Suprapubic skin (tissue), 4 donors: ENCODE measurements at regions not wholly inside any gene's neighbourhood (a gene's known extent, or its start where the extent isn't known, plus 50 kb on each side); places are given as distances from the start of the nearest gene placed in this dataset.

Experiments
- POLR2A ChIP-seq, 2 donors: fragments of 450-650 bp; IDR thresholded peaks; one replicate each; pipeline ENCODE4 v1.6.1; 2017; ENCODE audit warnings: antibody characterized with exemption in 2 of 2, mild to moderate bottlenecking in 2 of 2, moderate library complexity in 2 of 2
- POLR2AphosphoS5 ChIP-seq, 3 donors: sonication (generic); formaldehyde crosslinking; IDR thresholded peaks; one replicate each; pipeline ENCODE4 v1.6.1; 2017; ENCODE audit warnings: antibody characterized with exemption in 3 of 3
- TF ChIP-seq, protein P1 (sequence below), 2 donors: fragments of 200-600 bp in 1 of 2; fragments of 450-650 bp in 1 of 2; sonication (generic) in 1 of 2; IDR thresholded peaks; one replicate each; pipeline ENCODE4 v1.5.1; 2016 to 2019; ENCODE audit warnings: antibody characterized with exemption in 2 of 2, mild to moderate bottlenecking in 1 of 2, moderate library complexity in 1 of 2

DNA sequence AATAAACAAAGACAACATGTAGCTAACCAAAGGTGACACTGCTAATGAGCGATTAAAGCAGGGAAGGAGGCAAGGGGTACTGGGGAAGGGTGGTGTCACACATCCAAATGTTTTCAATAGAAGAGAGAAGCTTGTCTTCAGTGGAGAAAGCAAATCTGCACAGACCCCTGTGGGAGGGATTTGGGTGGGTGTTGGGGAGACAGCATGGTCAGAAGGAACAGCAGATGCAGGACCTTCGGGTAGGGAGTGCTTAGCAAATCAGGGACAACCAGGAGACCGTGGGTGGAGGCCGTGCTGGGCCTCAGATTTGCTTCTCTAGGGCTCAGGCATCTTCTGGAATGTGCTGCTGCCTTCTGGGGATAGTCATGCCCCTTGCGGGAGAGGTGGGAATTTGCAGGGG is 185.3 kb upstream of the RAB6C start:
- TF ChIP-seq, protein P1, sequence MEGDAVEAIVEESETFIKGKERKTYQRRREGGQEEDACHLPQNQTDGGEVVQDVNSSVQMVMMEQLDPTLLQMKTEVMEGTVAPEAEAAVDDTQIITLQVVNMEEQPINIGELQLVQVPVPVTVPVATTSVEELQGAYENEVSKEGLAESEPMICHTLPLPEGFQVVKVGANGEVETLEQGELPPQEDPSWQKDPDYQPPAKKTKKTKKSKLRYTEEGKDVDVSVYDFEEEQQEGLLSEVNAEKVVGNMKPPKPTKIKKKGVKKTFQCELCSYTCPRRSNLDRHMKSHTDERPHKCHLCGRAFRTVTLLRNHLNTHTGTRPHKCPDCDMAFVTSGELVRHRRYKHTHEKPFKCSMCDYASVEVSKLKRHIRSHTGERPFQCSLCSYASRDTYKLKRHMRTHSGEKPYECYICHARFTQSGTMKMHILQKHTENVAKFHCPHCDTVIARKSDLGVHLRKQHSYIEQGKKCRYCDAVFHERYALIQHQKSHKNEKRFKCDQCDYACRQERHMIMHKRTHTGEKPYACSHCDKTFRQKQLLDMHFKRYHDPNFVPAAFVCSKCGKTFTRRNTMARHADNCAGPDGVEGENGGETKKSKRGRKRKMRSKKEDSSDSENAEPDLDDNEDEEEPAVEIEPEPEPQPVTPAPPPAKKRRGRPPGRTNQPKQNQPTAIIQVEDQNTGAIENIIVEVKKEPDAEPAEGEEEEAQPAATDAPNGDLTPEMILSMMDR (IDR thresholded peaks at IDR 0.05): no peak
- TF ChIP-seq POLR2A (IDR thresholded peaks at IDR 0.05) (no peak), POLR2AphosphoS5 (IDR thresholded peaks at IDR 0.05) (no peak)
